Activated CD4-positive, alpha-beta T cell treated with anti-CD3 and anti-CD28 coated beads for 36 hours (primary cell): ENCODE measurements at regions not wholly inside any gene's neighbourhood (a gene's known extent, or its start where the extent isn't known, plus 50 kb on each side); places are given as distances from the start of the nearest gene placed in this dataset.

Experiments used
- ATAC-seq: fragments of 200-7000 bp; cut with Tn5 transposase; one replicate; pipeline ENCODE4 v1.10.0; 2021; ENCODE audit warnings: mild to moderate bottlenecking, moderate library complexity
- CTCF ChIA-PET: fragments of 350-600 bp; sonication (Branson Sonifier 250); formaldehyde crosslinking; loops from one replicate; lab custom pipeline; 2021; ENCODE audit warnings: antibody characterized with exemption; lab: Charles Lee
- POLR2A ChIA-PET: fragments of 350-600 bp; sonication (Branson Sonifier 250); formaldehyde crosslinking; loops from one replicate; lab custom pipeline; 2021; ENCODE audit warnings: antibody characterized with exemption, inconsistent platforms; lab: Charles Lee
- DNase-seq: peaks from one replicate; pipeline ENCODE4 v3.0.0-alpha.2; 2020
- H3K27ac Mint-ChIP-seq: one replicate; pipeline ENCODE4 v1.8.0; 2021; ENCODE audit warnings: mixed read lengths
- H3K27me3 Mint-ChIP-seq: one replicate; pipeline ENCODE4 v1.8.0; 2021; ENCODE audit warnings: mixed read lengths
- H3K36me3 Mint-ChIP-seq: one replicate; pipeline ENCODE4 v1.8.0; 2021; ENCODE audit warnings: low read depth, mixed read lengths
- H3K4me1 Mint-ChIP-seq: one replicate; pipeline ENCODE4 v1.8.0; 2021; ENCODE audit warnings: mixed read lengths
- H3K4me3 Mint-ChIP-seq: one replicate; pipeline ENCODE4 v1.8.0; 2021; ENCODE audit warnings: mild to moderate bottlenecking, moderate library complexity, mixed read lengths
- H3K9me3 Mint-ChIP-seq: one replicate; pipeline ENCODE4 v1.8.0; 2021; ENCODE audit warnings: low read depth, mixed read lengths
- intact Hi-C, 2 experiments: fragments of 100-400 bp; cut with DNase I in 1 of 2; cut with micrococcal nuclease in 1 of 2; formaldehyde crosslinking; loops; one replicate each; pipeline versions ENCODE4 v1.14.2 to v1.15.1; 2022 to 2024; cut with DNase I, micrococcal nuclease

GRCh38 chr3:40979962-40980361 lies 219.3 kb upstream of the CTNNB1 start:
- no peak for ATAC-seq
- intact Hi-C loops, result no loop called here
- ChIA-PET CTCF (no interaction called here), POLR2A (no interaction called here)
- Mint-ChIP-seq H3K9me3 (no peaks in the 10 kb centered on the region), H3K4me1 (peaks cover 8% of the 10 kb centered on the region), H3K27ac (no peak overlapping the region), H3K27me3 (peaks cover 50% of the 10 kb centered on the region), H3K36me3 (no peaks in the 10 kb centered on the region), H3K4me3 (no peak overlapping the region)
- DNase-seq, result no peak

- intact Hi-C loops, result no loop called here
- Mint-ChIP-seq H3K4me1 (peaks cover 8% of the 10 kb centered on the region), H3K9me3 (no peaks in the 10 kb centered on the region), H3K36me3 (no peaks in the 10 kb centered on the region), H3K27ac (no peak overlapping the region), H3K4me3 (no peak overlapping the region), H3K27me3 (peaks cover 52% of the 10 kb centered on the region)
- ATAC-seq (peak; percentile 73), DNase-seq (peak; percentile 52)
- CTCF ChIA-PET, result no interaction called here
- POLR2A ChIA-PET, result no interaction called here
These were observed 218.8 kb upstream of the CTNNB1 start for GRCh38 chr3:40980467-40980866.

- Mint-ChIP-seq H3K4me1 (peaks cover 7% of the 10 kb centered on the region), H3K27me3 (peaks cover 31% of the 10 kb centered on the region), H3K4me3 (no peak overlapping the region), H3K9me3 (no peaks in the 10 kb centered on the region), H3K27ac (no peak overlapping the region), H3K36me3 (no peaks in the 10 kb centered on the region)
- intact Hi-C loops, result no loop called here
- ChIA-PET CTCF (no interaction called here), POLR2A (no interaction called here)
- DNase-seq (no peak), ATAC-seq (no peak)
These were observed 214.1 kb upstream of the CTNNB1 start for GRCh38 chr3:40985195-40985594.

GRCh38 chr3:40988468-40988867 lies 210.8 kb upstream of the CTNNB1 start:
- H3K4me1 Mint-ChIP-seq, result no peaks in the 10 kb centered on the region
- H3K27ac Mint-ChIP-seq, result no peak overlapping the region
- H3K36me3 Mint-ChIP-seq, result no peaks in the 10 kb centered on the region
- H3K4me3 Mint-ChIP-seq, result no peak overlapping the region
- ChIA-PET CTCF (interaction anchor here (0.6 to 0.8 kb wide), 2 partner anchors 54 to 117 kb away, joined by 3 read pairs; no protein-coding TSS in a partner anchor), POLR2A (no interaction called here)
- peaks cover 19% of the 10 kb centered on the region for H3K27me3 Mint-ChIP-seq
- intact Hi-C loops, result no loop called here
- no peak for ATAC-seq
- no peaks in the 10 kb centered on the region for H3K9me3 Mint-ChIP-seq
- no peak for DNase-seq

- ATAC-seq (no peak), DNase-seq (no peak)
- Mint-ChIP-seq H3K27ac (no peak overlapping the region), H3K36me3 (no peaks in the 10 kb centered on the region), H3K9me3 (no peaks in the 10 kb centered on the region), H3K27me3 (peaks cover 14% of the 10 kb centered on the region), H3K4me3 (no peak overlapping the region), H3K4me1 (no peaks in the 10 kb centered on the region)
- intact Hi-C loops, result loop anchor here in 1 of 2 experiments (2.0 kb wide), 1 partner anchor 33 kb away; no protein-coding TSS in a partner anchor
- CTCF ChIA-PET, result interaction anchor here (0.6 kb wide), 1 partner anchor 118 kb away, joined by 3 read pairs; no protein-coding TSS in a partner anchor
- POLR2A ChIA-PET, result no interaction called here
These were observed 209.9 kb upstream of the CTNNB1 start for GRCh38 chr3:40989141-40990061.

- no peak for ATAC-seq
- POLR2A ChIA-PET, result no interaction called here
- intact Hi-C loops, result loop anchor here in 1 of 2 experiments (2.0 kb wide), 1 partner anchor 33 kb away; no protein-coding TSS in a partner anchor
These were observed 209.2 kb upstream of the CTNNB1 start for GRCh38 chr3:40990062-40990456.

GRCh38 chr3:40992023-40992422 lies 207.3 kb upstream of the CTNNB1 start:
- H3K27me3 Mint-ChIP-seq, result peaks cover 4% of the 10 kb centered on the region
- intact Hi-C loops, result no loop called here

More at GRCh38 chr3:40990062-40990456, 209.2 kb upstream of the CTNNB1 start:
- DNase-seq, result no peak
- Mint-ChIP-seq H3K4me3 (no peak overlapping the region), H3K4me1 (no peaks in the 10 kb centered on the region), H3K27ac (no peak overlapping the region), H3K36me3 (no peaks in the 10 kb centered on the region), H3K9me3 (no peaks in the 10 kb centered on the region), H3K27me3 (peaks cover 9% of the 10 kb centered on the region)
- CTCF ChIA-PET, result no interaction called here

GRCh38 chr3:40994611-40995010 lies 204.7 kb upstream of the CTNNB1 start:
- no peaks in the 10 kb centered on the region for H3K36me3 Mint-ChIP-seq
- ATAC-seq (no peak), DNase-seq (no peak)
- no peaks in the 10 kb centered on the region for H3K4me1 Mint-ChIP-seq
- ChIA-PET CTCF (no interaction called here), POLR2A (no interaction called here)
- intact Hi-C loops, result no loop called here
- H3K4me3 Mint-ChIP-seq, result no peak overlapping the region
- peaks cover 2% of the 10 kb centered on the region for H3K27me3 Mint-ChIP-seq
- H3K27ac Mint-ChIP-seq, result no peak overlapping the region
- H3K9me3 Mint-ChIP-seq, result no peaks in the 10 kb centered on the region

More at GRCh38 chr3:40992023-40992422, 207.3 kb upstream of the CTNNB1 start:
- DNase-seq, result no peak
- Mint-ChIP-seq H3K4me1 (no peaks in the 10 kb centered on the region), H3K9me3 (no peaks in the 10 kb centered on the region), H3K36me3 (no peaks in the 10 kb centered on the region), H3K4me3 (no peak overlapping the region), H3K27ac (no peak overlapping the region)
- ATAC-seq, result no peak
- ChIA-PET CTCF (no interaction called here), POLR2A (no interaction called here)

GRCh38 chr3:40995271-40995670 lies 204.0 kb upstream of the CTNNB1 start:
- DNase-seq (no peak), ATAC-seq (no peak)
- H3K4me1 Mint-ChIP-seq, result no peaks in the 10 kb centered on the region
- ChIA-PET CTCF (no interaction called here), POLR2A (no interaction called here)
- peaks cover 2% of the 10 kb centered on the region for H3K27me3 Mint-ChIP-seq
- H3K36me3 Mint-ChIP-seq, result no peaks in the 10 kb centered on the region
- no peak overlapping the region for H3K27ac Mint-ChIP-seq
- intact Hi-C loops, result no loop called here
- H3K4me3 Mint-ChIP-seq, result no peak overlapping the region
- H3K9me3 Mint-ChIP-seq, result no peaks in the 10 kb centered on the region

GRCh38 chr3:40996382-40996781 lies 202.9 kb upstream of the CTNNB1 start:
- H3K9me3 Mint-ChIP-seq, result no peaks in the 10 kb centered on the region
- DNase-seq (no peak), ATAC-seq (no peak)
- CTCF ChIA-PET, result no interaction called here
- no peaks in the 10 kb centered on the region for H3K36me3 Mint-ChIP-seq
- peaks cover 2% of the 10 kb centered on the region for H3K4me1 Mint-ChIP-seq
- no peak overlapping the region for H3K27ac Mint-ChIP-seq
- peaks cover 2% of the 10 kb centered on the region for H3K27me3 Mint-ChIP-seq
- POLR2A ChIA-PET, result no interaction called here
- no peak overlapping the region for H3K4me3 Mint-ChIP-seq
- intact Hi-C loops, result no loop called here

GRCh38 chr3:40996827-40997710 lies 202.2 kb upstream of the CTNNB1 start:
- ChIA-PET POLR2A (no interaction called here), CTCF (no interaction called here)
- Mint-ChIP-seq H3K36me3 (no peaks in the 10 kb centered on the region), H3K4me1 (peaks cover 7% of the 10 kb centered on the region), H3K4me3 (no peak overlapping the region), H3K27me3 (peaks cover 2% of the 10 kb centered on the region), H3K9me3 (no peaks in the 10 kb centered on the region), H3K27ac (no peak overlapping the region)
- ATAC-seq (no peak), DNase-seq (no peak)
- intact Hi-C loops, result no loop called here
